GM21723 (cell line): ENCODE measurements at regions not wholly inside any gene's neighbourhood (a gene's known extent, or its start where the extent isn't known, plus 50 kb on each side); places are given as distances from the start of the nearest gene placed in this dataset.

Experiments
- ATAC-seq: cut with Tn5 transposase; IDR thresholded peaks from one replicate; pipeline ENCODE4 v1.9.1; 2021; ENCODE audit warnings: mild to moderate bottlenecking, moderate library complexity; ENCODE audit not compliant: unreplicated experiment

- no peak for ATAC-seq
Measured at GRCh38 chr21:16570856-16571255, 841.1 kb downstream of the USP25 start.

DNA sequence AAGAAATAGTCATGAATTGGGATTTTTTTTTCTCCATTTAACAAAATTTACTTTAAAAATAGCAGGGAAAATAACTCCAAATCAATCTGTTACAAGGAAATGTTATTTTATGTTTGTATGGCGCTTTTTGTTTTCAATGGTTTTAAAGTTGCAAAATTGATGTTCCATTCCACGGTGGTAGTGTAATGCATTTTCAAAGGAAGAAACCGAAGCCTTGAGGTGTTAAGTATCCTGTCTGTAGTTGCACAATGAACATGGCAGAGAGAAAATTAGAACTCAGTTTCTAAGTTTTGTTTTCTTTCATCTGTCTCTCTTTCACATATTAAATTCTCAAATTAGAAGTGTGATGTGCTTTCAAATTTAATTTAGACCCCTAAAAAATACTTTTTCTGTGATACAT lies 841.8 kb downstream of the USP25 start:
- ATAC-seq, result no peak

- no peak for ATAC-seq
Measured at GRCh38 chr21:16572032-16572431, 842.2 kb downstream of the USP25 start.

GRCh38 chr21:16573578-16573977 lies 843.8 kb downstream of the USP25 start:
- ATAC-seq, result no peak

GRCh38 chr21:16577975-16578374 lies 848.2 kb downstream of the USP25 start:
- ATAC-seq, result no peak

DNA sequence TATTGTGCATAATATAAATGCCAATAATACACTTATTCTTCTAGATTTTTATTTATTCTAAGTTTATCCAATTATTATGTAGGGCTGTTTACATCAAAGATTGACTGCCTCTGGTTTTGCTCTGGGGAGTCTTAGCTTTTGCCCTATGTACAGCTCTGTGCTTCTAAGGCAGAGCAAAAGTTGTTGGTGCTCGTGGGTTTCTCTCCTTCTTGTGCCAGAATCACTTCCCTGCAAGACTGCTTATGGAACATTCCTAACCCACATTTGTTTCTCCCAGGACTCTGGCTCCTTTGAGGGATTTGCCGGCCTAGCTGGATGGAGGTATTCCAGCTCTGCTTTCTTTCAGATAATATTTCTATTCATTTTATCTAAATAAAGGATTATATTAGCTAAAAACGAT lies 849.1 kb downstream of the USP25 start:
- no peak for ATAC-seq

- ATAC-seq, result no peak
Measured at GRCh38 chr21:16579538-16579937, 849.8 kb downstream of the USP25 start.

DNA sequence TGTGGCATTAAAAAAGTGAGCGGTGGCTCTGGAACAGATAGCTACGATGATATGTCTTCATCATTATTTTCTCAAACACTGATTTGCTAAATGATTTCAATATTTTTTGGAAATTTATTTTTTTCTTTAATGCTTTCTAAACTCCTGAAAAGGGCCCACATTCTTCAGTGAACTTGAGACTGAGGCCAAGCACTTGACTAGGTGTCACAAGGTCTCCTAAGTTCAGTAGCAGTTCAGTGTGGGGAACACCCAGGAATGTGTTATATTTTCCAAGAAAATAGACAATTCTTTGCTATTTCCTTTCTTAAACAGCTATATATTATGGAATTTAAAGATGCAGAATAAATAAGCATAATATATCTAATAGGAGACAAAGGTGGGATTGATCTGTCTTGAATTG lies 850.9 kb downstream of the USP25 start:
- no peak for ATAC-seq

DNA sequence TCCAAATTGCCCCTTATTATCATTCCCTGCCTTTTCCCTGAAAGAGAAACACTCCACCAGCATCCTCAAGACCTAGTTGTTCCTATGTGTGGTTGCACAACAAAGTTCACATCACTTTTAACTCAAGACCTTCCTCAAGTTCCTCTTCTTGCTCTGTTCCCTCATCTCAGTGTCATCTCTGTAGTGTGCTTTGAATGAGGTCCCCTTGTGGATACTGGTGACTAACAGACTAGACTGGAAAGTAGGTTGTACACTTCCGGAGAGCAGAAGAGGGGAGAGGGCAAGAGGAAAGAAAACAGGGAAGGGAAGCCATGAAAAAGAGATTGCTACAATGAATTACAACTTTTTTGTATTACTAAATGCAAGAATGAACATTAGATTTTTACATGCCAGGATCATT lies 853.8 kb downstream of the USP25 start:
- no peak for ATAC-seq

DNA sequence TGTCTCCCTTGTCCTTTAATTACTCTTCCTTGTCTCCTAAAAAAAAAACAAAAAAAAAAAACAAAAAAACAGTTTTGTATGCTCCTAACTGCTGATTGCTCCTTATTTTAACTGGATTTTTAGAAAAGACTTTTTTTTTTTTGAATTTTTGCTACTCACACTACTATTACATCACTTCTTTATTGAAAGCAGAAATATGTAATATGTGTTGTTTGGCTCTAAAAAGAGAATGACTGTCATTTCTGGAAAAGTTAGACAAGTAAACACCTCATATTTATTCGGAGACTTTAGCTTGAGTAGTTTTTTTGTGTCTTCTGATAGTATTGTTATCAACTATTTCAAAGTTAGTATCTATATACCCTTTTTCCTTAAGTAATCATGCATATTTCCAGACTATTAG lies 855.0 kb downstream of the USP25 start:
- no peak for ATAC-seq

GRCh38 chr21:16585896-16586295 lies 856.1 kb downstream of the USP25 start:
- no peak for ATAC-seq

GRCh38 chr21:16587141-16587581 lies 857.4 kb downstream of the USP25 start:
- ATAC-seq, result no peak

GRCh38 chr21:16587681-16588375 lies 858.0 kb downstream of the USP25 start:
- no peak for ATAC-seq

GRCh38 chr21:16588433-16588860 lies 858.7 kb downstream of the USP25 start:
- ATAC-seq, result no peak

DNA sequence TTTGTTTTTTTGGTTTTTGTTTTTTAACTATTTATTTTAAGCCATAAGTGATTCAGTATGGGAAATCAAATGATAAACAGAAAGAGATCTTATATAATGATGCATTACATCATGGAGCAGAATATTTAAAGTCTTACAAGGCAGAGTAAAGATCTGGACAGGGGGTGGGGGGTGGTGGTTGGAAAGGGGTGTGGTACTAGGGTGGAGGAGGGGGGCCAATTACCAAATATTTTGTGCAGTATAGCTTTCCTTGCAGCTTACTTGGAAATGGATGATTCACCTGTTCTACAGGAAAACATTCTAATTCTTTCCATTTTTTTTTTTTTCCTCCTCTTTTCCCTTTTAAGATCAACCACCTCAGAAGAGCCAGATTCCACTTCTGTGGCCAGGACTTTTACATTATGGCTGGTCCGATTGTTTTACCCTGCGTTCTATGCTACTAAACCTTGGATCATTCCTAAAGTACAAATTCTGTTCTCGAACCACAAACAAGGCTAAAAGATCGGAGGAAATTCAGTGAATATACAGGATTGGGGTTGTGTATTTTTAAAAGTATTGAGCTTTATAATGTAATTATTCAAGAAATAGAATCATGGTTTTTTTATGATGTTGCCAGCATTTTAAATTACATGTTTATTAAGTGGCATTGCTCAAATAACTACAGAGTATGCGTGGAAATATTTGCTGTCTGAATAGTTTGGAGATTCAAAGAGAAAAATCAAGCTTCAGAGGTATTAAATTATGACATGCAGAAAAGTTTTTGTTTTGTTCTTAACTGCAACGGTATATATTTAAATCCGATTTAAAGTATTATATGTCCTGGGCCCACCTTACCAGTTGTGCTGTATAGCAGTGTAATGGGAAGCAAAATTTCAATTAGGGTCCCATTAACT lies 859.5 kb downstream of the USP25 start:
- ATAC-seq, result no peak

DNA sequence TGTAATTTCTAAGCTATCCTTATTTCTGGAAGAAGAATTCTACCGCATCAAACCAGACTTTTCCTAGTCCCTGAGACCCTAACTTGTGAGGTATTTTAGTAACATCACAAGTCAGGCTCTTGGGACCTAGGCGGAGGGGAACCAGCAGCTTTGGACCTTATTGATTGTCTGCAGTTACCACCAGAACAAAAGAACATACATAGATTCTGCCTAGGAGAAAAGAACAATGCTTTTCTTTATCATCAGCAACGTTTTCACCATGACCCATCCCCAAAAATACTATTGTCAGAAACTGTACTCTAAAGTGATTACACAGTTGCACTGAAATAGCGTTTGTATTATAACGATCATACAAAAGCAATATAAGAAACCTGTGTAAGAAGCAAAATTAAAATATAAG lies 860.4 kb downstream of the USP25 start:
- no peak for ATAC-seq

GRCh38 chr21:16590641-16591292 lies 861.0 kb downstream of the USP25 start:
- no peak for ATAC-seq

GRCh38 chr21:16592381-16592780 lies 862.6 kb downstream of the USP25 start:
- ATAC-seq, result no peak

GRCh38 chr21:16594191-16594590 lies 864.4 kb downstream of the USP25 start:
- ATAC-seq, result no peak

DNA sequence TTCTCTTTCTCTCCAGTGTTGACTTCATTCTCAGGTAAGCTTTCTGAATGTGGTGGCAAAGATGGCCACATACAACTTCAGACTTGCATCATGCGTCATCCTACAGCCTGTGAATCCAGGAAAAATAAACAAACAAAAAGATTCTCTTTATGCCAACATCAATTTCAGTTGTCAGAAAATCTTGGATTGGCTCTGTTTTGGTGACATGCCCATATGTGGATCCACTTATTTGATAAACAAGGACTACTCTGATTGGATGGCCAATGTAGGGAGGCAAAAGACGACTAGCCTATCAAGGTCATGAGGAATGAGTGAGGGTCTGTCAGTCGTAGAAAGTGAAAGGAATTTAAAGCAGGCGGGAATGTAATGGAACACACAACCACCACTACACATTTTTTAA lies 866.6 kb downstream of the USP25 start:
- no peak for ATAC-seq

DNA sequence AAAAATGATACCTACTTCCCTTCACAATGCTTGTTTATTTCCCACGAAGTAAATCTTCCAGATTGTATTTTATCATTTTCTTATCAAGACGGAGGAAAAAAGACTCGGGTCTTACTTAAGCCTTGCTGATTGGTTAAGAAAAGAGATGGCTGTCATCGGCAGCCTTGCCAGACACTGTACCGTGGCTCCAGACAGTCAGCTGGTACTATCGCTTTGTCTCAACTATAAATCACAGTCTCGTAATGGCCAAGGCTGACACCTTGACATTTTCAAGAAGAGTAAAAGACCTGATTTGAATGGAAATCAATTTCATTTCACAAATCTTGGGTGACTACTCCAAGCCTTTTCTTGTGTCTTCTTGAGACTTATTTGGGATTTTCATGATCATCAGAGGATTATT lies 868.0 kb downstream of the USP25 start:
- no peak for ATAC-seq

DNA sequence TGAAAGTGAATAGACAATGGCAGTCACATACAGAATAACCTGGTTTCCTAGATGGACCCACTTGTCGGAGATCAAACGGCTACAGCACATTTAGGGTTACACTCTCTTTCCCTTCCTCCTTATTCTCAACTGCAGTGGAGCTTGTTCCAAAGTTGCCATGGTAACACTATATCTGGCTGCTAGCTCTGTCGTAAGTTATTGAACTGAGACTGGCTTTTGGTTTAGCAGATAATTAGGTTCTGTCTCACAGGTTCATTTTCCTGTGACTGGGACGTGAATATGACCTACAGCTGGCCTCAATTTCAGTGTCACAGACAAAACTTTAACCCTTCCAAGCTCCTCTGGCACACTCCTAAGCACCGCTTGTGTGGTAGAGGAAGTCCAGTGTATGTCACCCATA lies 875.8 kb downstream of the USP25 start:
- ATAC-seq, result no peak
